Keratinocyte (primary cell): ENCODE measurements at regions not wholly inside any gene's neighbourhood (a gene's known extent, or its start where the extent isn't known, plus 50 kb on each side); places are given as distances from the start of the nearest gene placed in this dataset.

ENCODE experiments used
- DNase-seq: peaks from one replicate; pipeline ENCODE4 v3.0.0-alpha.2; 2011; ENCODE audit warnings: low read depth, missing footprints, low spot score
- FAIRE-seq: peaks from 2 replicates; lab custom pipeline; 2011; peaks lifted over from hg19 to GRCh38; lab: Jason Lieb, UNC
- H2AFZ ChIP-seq: 2 replicates; pipeline ENCODE4 v1.6.0; 2012; ENCODE audit warnings: low read length, control low read depth, inconsistent platforms; ENCODE audit not compliant: control insufficient read depth
- H3K27ac ChIP-seq: 2 replicates; pipeline ENCODE4 v1.5.1; 2011; ENCODE audit warnings: low read length; ENCODE audit not compliant: control insufficient read depth, insufficient read depth
- H3K27me3 ChIP-seq: 3 replicates; pipeline ENCODE4 v1.6.0; 2011; ENCODE audit warnings: low read length; ENCODE audit not compliant: control insufficient read depth, insufficient read depth; ENCODE audit errors: extremely low read depth
- H3K36me3 ChIP-seq, 2 experiments: 2 replicates in 1 of 2; 3 replicates in 1 of 2; pipeline ENCODE4 v1.5.1; 2011; ENCODE audit warnings: low read length in 2 of 2, mild to moderate bottlenecking in 1 of 2; ENCODE audit not compliant: control insufficient read depth in 2 of 2, insufficient read depth in 2 of 2; ENCODE audit errors: extremely low read depth in 1 of 2
- H3K4me1 ChIP-seq: 3 replicates; pipeline ENCODE4 v1.5.1; 2011; ENCODE audit warnings: low read length; ENCODE audit not compliant: control insufficient read depth, insufficient read depth; ENCODE audit errors: extremely low read depth
- H3K4me2 ChIP-seq: 3 replicates; pipeline ENCODE4 v1.6.0; 2011; ENCODE audit warnings: low read depth, low read length; ENCODE audit not compliant: control insufficient read depth, insufficient read depth; ENCODE audit errors: extremely low read depth
- H3K4me3 ChIP-seq, 3 experiments: fragments of 200-600 bp in 1 of 3; sonication (generic) in 1 of 3; 2 replicates in 2 of 3; 3 replicates in 1 of 3; pipeline ENCODE4 v1.5.1; 2011 to 2016; ENCODE audit warnings: low read length in 3 of 3, mild to moderate bottlenecking in 3 of 3, control low read depth in 2 of 3, inconsistent platforms in 1 of 3, low read depth in 1 of 3, mixed read lengths in 1 of 3, mixed run types in 1 of 3, moderate library complexity in 1 of 3; ENCODE audit not compliant: control insufficient read depth in 2 of 3, insufficient read depth in 2 of 3; ENCODE audit errors: extremely low read depth in 1 of 3
- H3K79me2 ChIP-seq: 2 replicates; pipeline ENCODE4 v1.6.0; 2012; ENCODE audit warnings: low read length; ENCODE audit not compliant: control insufficient read depth, insufficient read depth
- H3K9ac ChIP-seq: 3 replicates; pipeline ENCODE4 v1.6.0; 2011; ENCODE audit warnings: low read length; ENCODE audit not compliant: control insufficient read depth, insufficient read depth; ENCODE audit errors: extremely low read depth
- H3K9me1 ChIP-seq: 3 replicates; pipeline ENCODE4 v1.6.0; 2011; ENCODE audit warnings: low read length; ENCODE audit not compliant: control insufficient read depth, insufficient read depth; ENCODE audit errors: extremely low read depth
- H3K9me3 ChIP-seq: 2 replicates; pipeline ENCODE4 v1.5.1; 2012; ENCODE audit warnings: low read depth, low read length; ENCODE audit not compliant: control insufficient read depth
- H4K20me1 ChIP-seq: 3 replicates; pipeline ENCODE4 v1.6.0; 2011; ENCODE audit warnings: low read length; ENCODE audit not compliant: control insufficient read depth, insufficient read depth; ENCODE audit errors: extremely low read depth
- EZH2 ChIP-seq: IDR thresholded peaks from one replicate; pipeline ENCODE4 v1.6.1; 2012; ENCODE audit warnings: inconsistent platforms, mild to moderate bottlenecking, low read length, moderate library complexity
- dilution Hi-C: fragments of 300-500 bp; cut with MboI; formaldehyde crosslinking; loops from one replicate; pipeline ENCODE4 v1.7.0; 2020; ENCODE audit warnings: low sequenced_read_pairs; ENCODE audit not compliant: extremely low pct_ligation_motif_present
- TF ChIP-seq, protein P1 (sequence below), 3 experiments: IDR thresholded peaks in 1 of 3; conservative IDR thresholded peaks in 1 of 3; optimal IDR thresholded peaks in 1 of 3; 2 replicates in 2 of 3; 3 replicates in 1 of 3; pipeline versions ENCODE3 to v1.5.1; 2011; ENCODE audit warnings: low read length in 3 of 3, mild to moderate bottlenecking in 3 of 3, moderate library complexity in 2 of 3, control low read depth in 1 of 3, inconsistent platforms in 1 of 3; ENCODE audit not compliant: insufficient read depth in 2 of 3; ENCODE audit errors: extremely low read depth in 1 of 3

DNA sequence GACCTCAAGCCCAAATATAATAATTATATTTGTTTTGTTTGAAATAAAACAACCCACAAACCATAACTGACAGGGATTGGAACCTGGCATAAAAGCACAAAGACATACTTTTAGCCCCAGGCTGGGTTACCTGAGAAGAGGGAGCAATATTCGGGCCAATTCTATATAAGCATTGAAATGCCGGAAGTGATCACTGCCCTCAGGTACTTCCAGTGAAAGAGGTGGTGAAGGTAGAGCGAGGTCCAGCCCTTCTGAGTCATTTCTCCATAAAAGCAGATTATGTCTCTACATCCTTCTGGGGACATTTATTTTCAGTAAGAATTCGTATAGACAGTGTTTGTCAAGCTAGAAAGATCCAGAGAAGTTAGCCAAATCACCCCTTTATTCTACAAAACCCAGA is 59.6 kb downstream of the GCNT4 start:
- dilution Hi-C loops: no loop called here
- Histone ChIP-seq H2AFZ (peak overlapping the region; percentile 35), H4K20me1 (no peaks in the 10 kb centered on the region), H3K27ac (no peak overlapping the region), H3K79me2 (no peaks in the 10 kb centered on the region), H3K9me3 (no peaks in the 10 kb centered on the region), H3K4me2 (peak overlapping the region; percentile 57), H3K9ac (no peak overlapping the region), H3K36me3 (no peaks in the 10 kb centered on the region), H3K9me1 (no peaks in the 10 kb centered on the region), H3K4me3 (no peak overlapping the region), H3K4me1 (peaks cover 17% of the 10 kb centered on the region), H3K27me3 (no peaks in the 10 kb centered on the region)
- DNase-seq (no peak), FAIRE-seq (peak; percentile 95)
- TF ChIP-seq, protein P1, sequence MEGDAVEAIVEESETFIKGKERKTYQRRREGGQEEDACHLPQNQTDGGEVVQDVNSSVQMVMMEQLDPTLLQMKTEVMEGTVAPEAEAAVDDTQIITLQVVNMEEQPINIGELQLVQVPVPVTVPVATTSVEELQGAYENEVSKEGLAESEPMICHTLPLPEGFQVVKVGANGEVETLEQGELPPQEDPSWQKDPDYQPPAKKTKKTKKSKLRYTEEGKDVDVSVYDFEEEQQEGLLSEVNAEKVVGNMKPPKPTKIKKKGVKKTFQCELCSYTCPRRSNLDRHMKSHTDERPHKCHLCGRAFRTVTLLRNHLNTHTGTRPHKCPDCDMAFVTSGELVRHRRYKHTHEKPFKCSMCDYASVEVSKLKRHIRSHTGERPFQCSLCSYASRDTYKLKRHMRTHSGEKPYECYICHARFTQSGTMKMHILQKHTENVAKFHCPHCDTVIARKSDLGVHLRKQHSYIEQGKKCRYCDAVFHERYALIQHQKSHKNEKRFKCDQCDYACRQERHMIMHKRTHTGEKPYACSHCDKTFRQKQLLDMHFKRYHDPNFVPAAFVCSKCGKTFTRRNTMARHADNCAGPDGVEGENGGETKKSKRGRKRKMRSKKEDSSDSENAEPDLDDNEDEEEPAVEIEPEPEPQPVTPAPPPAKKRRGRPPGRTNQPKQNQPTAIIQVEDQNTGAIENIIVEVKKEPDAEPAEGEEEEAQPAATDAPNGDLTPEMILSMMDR (optimal IDR thresholded peaks at IDR 0.05 in 1 of 3, IDR thresholded peaks at IDR 0.05 in 1 of 3, conservative IDR thresholded peaks at IDR 0.05 in 1 of 3; ENCODE audit: extremely low read depth in 1 of 3, insufficient read depth in 2 of 3, low read length in 3 of 3): no peak
- no peak for TF ChIP-seq EZH2

DNA sequence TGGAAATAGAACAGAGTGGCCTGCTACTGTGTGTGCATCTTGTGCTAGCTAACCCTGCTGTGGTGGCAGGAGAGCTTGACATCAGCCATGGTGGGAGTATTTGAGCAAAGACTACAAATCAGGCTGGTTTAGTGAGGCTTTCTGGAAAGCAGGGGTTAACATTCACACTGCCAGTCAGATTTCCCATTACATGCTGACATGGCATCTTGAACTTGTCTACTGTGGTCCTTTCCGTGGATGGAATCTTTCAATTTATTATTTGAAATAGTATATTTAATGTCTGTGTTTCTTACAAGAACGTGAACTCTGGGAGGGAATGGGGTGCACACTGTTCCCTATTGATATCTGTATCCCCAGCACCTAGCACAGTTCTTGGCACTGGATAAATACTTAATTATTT is 60.8 kb downstream of the GCNT4 start:
- dilution Hi-C loops: no loop called here

More for the DNA sequence above, 60.8 kb downstream of the GCNT4 start:
- no peak overlapping the region for H3K27ac ChIP-seq
- H3K4me1 ChIP-seq: peaks cover 17% of the 10 kb centered on the region
- TF ChIP-seq, protein P1 (optimal IDR thresholded peaks at IDR 0.05 in 1 of 3, IDR thresholded peaks at IDR 0.05 in 1 of 3, conservative IDR thresholded peaks at IDR 0.05 in 1 of 3; ENCODE audit: extremely low read depth in 1 of 3, insufficient read depth in 2 of 3, low read length in 3 of 3): no peak
- TF ChIP-seq EZH2: no peak
- no peaks in the 10 kb centered on the region for H4K20me1 ChIP-seq
- no peaks in the 10 kb centered on the region for H3K9me3 ChIP-seq
- H3K36me3 ChIP-seq: no peaks in the 10 kb centered on the region
- no peak overlapping the region for H3K9ac ChIP-seq
- peak; percentile 17 for FAIRE-seq
- H2AFZ ChIP-seq: no peak overlapping the region
- no peaks in the 10 kb centered on the region for H3K27me3 ChIP-seq
- H3K4me2 ChIP-seq: no peak overlapping the region
- no peak overlapping the region for H3K4me3 ChIP-seq
- H3K9me1 ChIP-seq: no peaks in the 10 kb centered on the region
- no peaks in the 10 kb centered on the region for H3K79me2 ChIP-seq
- no peak for DNase-seq
